WI38 (cell line): ENCODE measurements at regions not wholly inside any gene's neighbourhood (a gene's known extent, or its start where the extent isn't known, plus 50 kb on each side); places are given as distances from the start of the nearest gene placed in this dataset.

Experiments used
- H3K4me3 ChIP-seq: 2 replicates; pipeline ENCODE4 v1.5.1; 2011; ENCODE audit warnings: low read depth, mild to moderate bottlenecking, control low read depth, low read length
- TF ChIP-seq, protein P1 (sequence below): IDR thresholded peaks from 2 replicates; pipeline ENCODE4 v1.5.1; 2012; ENCODE audit warnings: low read depth, mild to moderate bottlenecking, control low read depth, low read length

DNA sequence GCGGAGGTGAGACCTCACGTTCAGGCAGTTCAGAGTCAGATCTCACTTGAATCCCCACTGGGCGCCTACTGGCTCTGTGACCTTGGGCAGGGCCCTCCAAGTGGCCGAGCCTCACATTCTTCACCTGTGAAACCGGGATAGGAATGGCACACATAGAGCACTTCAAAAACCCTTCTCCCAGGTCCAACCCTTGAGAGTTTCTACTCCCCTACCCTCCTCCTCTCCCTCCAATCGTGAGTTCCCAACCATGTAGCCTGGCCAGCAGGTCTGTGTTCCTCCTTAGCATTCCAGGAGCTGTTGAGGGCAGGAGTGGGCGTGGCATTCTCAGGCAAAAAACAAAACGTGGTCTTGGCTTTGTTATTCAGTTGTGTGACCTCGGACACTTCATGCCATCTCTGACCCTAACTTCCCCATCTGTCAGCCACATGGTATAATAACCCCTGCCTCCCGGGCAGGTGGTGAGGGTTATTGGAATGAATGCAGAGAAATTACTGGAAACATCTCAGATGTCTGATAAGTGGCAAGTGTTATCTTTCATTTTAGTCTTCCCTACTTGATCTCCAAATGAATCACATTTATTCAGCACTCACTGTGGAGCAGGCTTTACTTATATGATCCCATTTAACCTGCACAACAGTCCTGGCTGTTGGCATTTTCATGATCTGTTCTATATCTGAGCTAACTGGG lies 112.8 kb upstream of the BOD1 start:
- TF ChIP-seq, protein P1, sequence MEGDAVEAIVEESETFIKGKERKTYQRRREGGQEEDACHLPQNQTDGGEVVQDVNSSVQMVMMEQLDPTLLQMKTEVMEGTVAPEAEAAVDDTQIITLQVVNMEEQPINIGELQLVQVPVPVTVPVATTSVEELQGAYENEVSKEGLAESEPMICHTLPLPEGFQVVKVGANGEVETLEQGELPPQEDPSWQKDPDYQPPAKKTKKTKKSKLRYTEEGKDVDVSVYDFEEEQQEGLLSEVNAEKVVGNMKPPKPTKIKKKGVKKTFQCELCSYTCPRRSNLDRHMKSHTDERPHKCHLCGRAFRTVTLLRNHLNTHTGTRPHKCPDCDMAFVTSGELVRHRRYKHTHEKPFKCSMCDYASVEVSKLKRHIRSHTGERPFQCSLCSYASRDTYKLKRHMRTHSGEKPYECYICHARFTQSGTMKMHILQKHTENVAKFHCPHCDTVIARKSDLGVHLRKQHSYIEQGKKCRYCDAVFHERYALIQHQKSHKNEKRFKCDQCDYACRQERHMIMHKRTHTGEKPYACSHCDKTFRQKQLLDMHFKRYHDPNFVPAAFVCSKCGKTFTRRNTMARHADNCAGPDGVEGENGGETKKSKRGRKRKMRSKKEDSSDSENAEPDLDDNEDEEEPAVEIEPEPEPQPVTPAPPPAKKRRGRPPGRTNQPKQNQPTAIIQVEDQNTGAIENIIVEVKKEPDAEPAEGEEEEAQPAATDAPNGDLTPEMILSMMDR, result no peak
- no peak overlapping the region for H3K4me3 ChIP-seq

DNA sequence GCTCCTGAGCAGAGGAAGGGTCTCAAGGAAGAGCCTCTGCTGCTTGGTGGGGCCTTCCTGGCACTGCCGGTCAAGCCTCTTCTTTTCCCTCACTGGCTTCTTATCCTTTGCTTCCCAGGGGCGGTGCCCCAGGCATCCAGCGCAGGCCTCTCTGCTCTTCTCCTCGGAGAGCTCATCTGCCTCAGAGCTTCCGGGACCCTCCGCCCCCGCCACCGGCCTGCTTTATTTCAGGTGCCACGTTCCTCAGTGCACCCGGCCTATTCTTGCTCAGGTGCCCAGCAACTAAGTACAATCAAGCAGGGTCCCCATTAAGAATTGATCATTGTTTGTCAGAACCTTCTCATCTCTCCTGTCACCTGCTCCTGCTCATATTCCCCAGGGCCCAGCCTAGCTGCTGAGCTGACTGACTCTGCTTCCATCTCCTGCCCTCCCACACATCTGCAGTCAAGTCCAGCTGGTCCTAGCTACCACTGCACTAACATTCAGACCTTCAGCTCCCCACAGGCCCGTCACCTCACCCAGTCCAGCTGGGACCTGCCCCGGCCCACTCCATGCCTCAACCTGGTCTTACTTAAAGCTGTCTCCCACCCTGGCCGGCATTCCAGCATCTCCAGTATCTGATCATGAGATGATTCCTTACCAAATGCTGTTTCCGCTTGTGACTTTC lies 114.3 kb upstream of the BOD1 start:
- TF ChIP-seq, protein P1, result no peak
- no peak overlapping the region for H3K4me3 ChIP-seq

DNA sequence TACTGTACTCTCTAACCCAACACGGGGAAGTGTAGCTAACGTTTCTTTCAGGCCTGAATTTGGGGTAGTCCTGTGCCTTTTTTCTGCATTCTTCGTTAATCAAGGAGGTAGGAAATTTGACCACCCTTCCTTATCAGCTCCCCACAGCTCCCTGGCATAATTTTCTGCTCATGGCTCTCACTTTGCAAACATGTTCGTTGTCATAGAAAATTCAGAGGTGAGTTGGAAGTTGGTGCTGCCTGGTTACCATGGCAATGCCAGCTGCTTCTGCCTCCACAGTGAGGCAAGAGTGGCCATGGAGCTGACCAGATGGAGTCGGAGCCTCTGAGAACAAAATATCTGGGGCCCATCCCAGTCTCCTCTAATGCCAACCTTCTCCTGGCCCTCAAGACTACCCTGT lies 116.6 kb upstream of the BOD1 start:
- no peak overlapping the region for H3K4me3 ChIP-seq
- TF ChIP-seq, protein P1, result no peak

DNA sequence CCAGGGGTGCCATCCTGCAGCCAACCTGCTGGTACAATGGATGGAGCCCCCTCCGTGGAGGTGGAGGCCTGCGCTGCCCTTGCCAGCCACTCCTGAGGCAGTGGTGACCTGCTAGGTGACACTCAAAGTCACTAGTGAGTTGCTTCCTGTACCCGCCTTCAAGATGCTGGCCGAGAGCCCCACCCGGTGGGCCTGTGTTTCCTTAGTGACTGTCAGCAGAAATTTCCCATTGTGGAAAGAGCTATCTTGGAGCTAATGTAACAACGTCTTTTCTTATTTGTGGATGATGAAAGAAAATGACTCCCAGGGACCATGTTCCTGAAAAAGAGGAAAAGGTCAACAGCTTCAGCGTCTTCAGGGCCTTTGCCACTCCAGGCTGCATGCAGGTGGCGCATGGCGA lies 117.0 kb upstream of the BOD1 start:
- H3K4me3 ChIP-seq, result no peak overlapping the region
- TF ChIP-seq, protein P1, result no peak

DNA sequence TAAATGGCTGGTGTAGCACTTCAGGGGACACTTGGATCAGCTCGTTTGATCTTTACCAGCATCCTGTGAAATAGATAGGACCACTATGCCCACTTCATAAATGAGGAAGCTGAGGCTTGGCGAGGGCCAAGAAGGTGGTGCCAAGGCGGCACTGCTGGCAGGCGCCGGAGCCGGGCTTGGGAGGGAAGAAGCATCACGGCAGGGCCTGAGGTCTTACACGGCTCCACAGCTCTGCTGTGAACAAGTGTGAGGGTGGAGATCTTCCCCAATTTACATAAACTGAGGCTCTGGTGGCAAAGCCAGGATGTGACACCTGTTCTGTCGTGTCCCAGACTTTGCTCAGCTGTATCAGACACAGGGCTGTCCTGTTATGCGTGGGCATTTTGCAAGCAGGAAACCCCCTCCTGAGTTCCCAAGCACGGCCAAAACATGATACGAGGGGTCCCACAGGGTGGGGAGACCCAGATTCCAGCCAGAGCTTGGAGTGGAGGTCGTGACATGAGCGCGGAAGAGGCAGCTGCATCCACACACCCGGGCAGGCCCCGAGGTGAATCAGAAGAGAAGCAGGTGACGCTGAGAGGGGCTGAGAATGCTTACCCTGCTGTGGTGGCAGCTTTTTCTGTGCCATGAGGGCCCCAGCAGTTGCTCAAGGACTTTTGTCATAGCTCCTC lies 117.5 kb upstream of the BOD1 start:
- TF ChIP-seq, protein P1, result no peak
- H3K4me3 ChIP-seq, result no peak overlapping the region

DNA sequence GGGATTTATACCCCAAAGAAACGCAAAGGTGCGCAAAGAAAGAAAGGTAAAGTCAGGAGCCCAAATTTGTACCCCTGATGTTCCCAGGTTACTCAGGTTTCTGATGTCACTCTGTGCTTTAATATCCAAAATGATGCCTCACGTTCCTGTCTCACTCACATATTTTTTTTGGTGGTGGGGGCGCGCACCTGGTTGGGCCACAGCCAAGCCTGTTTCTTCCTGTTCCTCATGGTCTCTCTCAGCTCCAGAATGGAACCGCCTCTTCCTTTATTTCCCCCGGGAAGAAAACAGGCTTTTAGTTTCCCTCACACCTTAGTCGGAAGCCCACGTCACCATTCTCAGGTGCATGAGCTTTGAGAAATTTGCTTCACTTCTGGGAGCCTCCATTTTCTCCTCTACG lies 118.3 kb upstream of the BOD1 start:
- H3K4me3 ChIP-seq, result no peak overlapping the region
- TF ChIP-seq, protein P1, result no peak

DNA sequence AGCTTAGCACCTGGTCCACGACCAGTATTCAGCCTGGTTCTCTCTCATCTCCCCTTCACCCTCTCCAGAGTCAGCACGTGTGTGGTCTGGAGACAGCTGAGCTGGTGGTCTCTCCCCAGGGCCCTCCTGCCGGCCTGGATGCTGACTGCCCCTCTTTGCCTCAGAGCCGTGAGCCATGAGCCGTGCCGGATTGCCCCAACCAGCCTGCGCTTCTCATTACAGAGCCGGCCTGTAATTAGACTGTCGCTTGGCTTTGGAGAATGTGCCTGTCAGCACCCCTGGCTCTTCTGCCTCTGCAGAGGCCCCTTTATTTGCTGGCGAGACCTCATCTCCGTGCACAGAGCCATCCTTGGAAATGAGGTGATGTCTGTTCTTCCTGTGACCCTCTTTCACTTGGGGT lies 118.7 kb upstream of the BOD1 start:
- no peak overlapping the region for H3K4me3 ChIP-seq
- TF ChIP-seq, protein P1, result no peak
